ENCODE measurements at regions not wholly inside any gene's neighbourhood (a gene's known extent, or its start where the extent isn't known, plus 50 kb on each side); places are given as distances from the start of the nearest gene placed in this dataset.

DNA sequence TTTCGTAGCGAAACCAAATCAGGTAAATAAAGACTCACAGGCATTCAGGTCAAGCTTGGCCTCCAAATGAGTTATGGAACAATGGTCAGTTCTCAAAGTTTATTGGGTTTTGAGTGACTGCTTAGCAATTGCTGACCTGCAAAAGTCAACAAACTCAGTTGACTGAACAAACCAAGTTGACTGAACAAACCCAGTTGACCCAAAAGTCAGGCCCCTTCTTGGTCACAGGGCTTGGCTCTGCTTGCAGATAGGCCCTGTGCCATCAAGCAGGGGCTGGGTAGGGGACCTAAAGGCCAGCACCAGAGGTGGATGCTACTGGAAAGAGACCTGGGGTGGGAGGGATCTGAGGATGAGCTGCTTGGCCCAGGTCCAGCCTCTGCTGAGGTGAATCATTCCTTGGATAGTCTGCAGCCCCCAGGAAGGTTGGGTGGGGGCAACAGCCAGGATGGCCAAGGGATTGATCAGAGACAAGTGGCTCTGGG lies 64.6 kb downstream of the GADD45G start:
- no peak overlapping the region for H3K27ac Mint-ChIP-seq
- Histone ChIP-seq H3K4me2 (replicated peaks; ENCODE audit: extremely low read depth, low read length, poor library complexity, severe bottlenecking) (no peak overlapping the region), H3K27me3 (ENCODE audit: control insufficient read depth in 2 of 2, insufficient read depth in 2 of 2, low read length in 2 of 2) (no peaks in the 10 kb centered on the region), H3K9ac (ENCODE audit: insufficient read depth, low read length, poor library complexity, severe bottlenecking) (no peak overlapping the region), H4K20me1 (ENCODE audit: insufficient read depth, low read length) (no peaks in the 10 kb centered on the region), H3K79me2 (ENCODE audit: insufficient read depth, low read length) (no peaks in the 10 kb centered on the region), H3K4me1 (ENCODE audit: control insufficient read depth in 1 of 2, insufficient read depth in 2 of 2, low read length in 2 of 2) (no peaks in the 10 kb centered on the region), H2AFZ (ENCODE audit: insufficient read depth, low read depth, low read length, poor library complexity, severe bottlenecking) (no peak overlapping the region), H3K36me3 (replicated peaks in 1 of 2; ENCODE audit: control insufficient read depth in 1 of 2, insufficient read depth in 2 of 2, low read length in 2 of 2) (no peaks in the 10 kb centered on the region), H3K4me3 (replicated peaks in 1 of 3; ENCODE audit: low read depth in 2 of 3, low read length in 3 of 3) (no peak overlapping the region), H3K27ac (ENCODE audit: low read depth in 1 of 2, low read length in 2 of 2) (no peak overlapping the region), H3K9me3 (replicated peaks in 1 of 2; ENCODE audit: control insufficient read depth in 1 of 2, insufficient read depth in 1 of 2, low read length in 2 of 2) (no peaks in the 10 kb centered on the region)
- H3K27me3 Mint-ChIP-seq (ENCODE audit: low read depth in 3 of 3), result peaks cover 3 to 6% (median 4%) of the 10 kb centered on the region in 3 donors
- no peaks in the 10 kb centered on the region for H3K4me1 Mint-ChIP-seq
- intact Hi-C loops (cut with micrococcal nuclease), result no loop called here
- DNase-seq, result no peak
- H3K9me3 Mint-ChIP-seq, result peaks cover 0 to 3% (median 0%) of the 10 kb centered on the region in 7 donors
- H3K36me3 Mint-ChIP-seq, result no peaks in the 10 kb centered on the region
- no CpG with 5 or more reads among the region's 2 CpGs for WGBS (ENCODE audit: insufficient coverage)
- TF ChIP-seq, protein P1, sequence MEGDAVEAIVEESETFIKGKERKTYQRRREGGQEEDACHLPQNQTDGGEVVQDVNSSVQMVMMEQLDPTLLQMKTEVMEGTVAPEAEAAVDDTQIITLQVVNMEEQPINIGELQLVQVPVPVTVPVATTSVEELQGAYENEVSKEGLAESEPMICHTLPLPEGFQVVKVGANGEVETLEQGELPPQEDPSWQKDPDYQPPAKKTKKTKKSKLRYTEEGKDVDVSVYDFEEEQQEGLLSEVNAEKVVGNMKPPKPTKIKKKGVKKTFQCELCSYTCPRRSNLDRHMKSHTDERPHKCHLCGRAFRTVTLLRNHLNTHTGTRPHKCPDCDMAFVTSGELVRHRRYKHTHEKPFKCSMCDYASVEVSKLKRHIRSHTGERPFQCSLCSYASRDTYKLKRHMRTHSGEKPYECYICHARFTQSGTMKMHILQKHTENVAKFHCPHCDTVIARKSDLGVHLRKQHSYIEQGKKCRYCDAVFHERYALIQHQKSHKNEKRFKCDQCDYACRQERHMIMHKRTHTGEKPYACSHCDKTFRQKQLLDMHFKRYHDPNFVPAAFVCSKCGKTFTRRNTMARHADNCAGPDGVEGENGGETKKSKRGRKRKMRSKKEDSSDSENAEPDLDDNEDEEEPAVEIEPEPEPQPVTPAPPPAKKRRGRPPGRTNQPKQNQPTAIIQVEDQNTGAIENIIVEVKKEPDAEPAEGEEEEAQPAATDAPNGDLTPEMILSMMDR (IDR thresholded peaks at IDR 0.05), result no peak
- H3K4me3 Mint-ChIP-seq, result no peak overlapping the region

DNA sequence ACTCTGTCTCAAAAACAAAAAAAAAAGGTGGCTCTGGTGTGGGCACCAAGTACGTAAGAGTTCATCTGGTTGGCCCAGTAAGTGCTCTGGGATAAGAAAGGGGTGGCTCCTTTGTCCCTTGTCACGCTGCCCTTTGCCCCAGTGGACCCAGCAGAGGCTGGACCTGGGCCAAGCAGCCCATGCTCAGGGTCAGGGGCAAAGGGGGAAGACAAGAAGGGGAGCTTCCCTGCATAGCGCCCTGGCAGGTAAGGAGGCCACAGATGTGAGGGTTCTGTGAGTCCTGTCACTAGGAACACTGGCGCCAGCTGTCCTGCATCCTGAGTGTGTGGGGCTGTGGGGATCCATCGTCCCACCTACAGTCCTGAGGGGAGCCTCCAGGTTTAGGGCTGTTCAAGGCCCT lies 65.3 kb downstream of the GADD45G start:
- no peak for DNase-seq

More for the DNA sequence above, 65.3 kb downstream of the GADD45G start:
- Histone ChIP-seq H3K4me2 (replicated peaks; ENCODE audit: extremely low read depth, low read length, poor library complexity, severe bottlenecking) (no peak overlapping the region), H2AFZ (ENCODE audit: insufficient read depth, low read depth, low read length, poor library complexity, severe bottlenecking) (no peak overlapping the region), H3K36me3 (replicated peaks in 1 of 2; ENCODE audit: control insufficient read depth in 1 of 2, insufficient read depth in 2 of 2, low read length in 2 of 2) (no peaks in the 10 kb centered on the region), H3K27me3 (ENCODE audit: control insufficient read depth in 2 of 2, insufficient read depth in 2 of 2, low read length in 2 of 2) (no peaks in the 10 kb centered on the region), H3K4me1 (ENCODE audit: control insufficient read depth in 1 of 2, insufficient read depth in 2 of 2, low read length in 2 of 2) (no peaks in the 10 kb centered on the region), H3K27ac (ENCODE audit: low read depth in 1 of 2, low read length in 2 of 2) (no peak overlapping the region), H3K4me3 (replicated peaks in 1 of 3; ENCODE audit: low read depth in 2 of 3, low read length in 3 of 3) (no peak overlapping the region), H3K9ac (ENCODE audit: insufficient read depth, low read length, poor library complexity, severe bottlenecking) (no peak overlapping the region), H3K9me3 (replicated peaks in 1 of 2; ENCODE audit: control insufficient read depth in 1 of 2, insufficient read depth in 1 of 2, low read length in 2 of 2) (no peaks in the 10 kb centered on the region), H4K20me1 (ENCODE audit: insufficient read depth, low read length) (no peaks in the 10 kb centered on the region), H3K79me2 (ENCODE audit: insufficient read depth, low read length) (no peaks in the 10 kb centered on the region)
- Mint-ChIP-seq H3K36me3 (no peaks in the 10 kb centered on the region), H3K27me3 (ENCODE audit: low read depth in 3 of 3) (peaks cover 4 to 6% (median 5%) of the 10 kb centered on the region in 3 donors), H3K4me1 (no peaks in the 10 kb centered on the region), H3K4me3 (no peak overlapping the region), H3K27ac (no peak overlapping the region), H3K9me3 (peaks cover 0 to 3% (median 2%) of the 10 kb centered on the region in 7 donors)
- 96% methylated on average over 4 of the region's 5 CpGs for WGBS (ENCODE audit: insufficient coverage)
- intact Hi-C loops (cut with micrococcal nuclease), result no loop called here
- TF ChIP-seq, protein P1 (IDR thresholded peaks at IDR 0.05), result no peak
